Activated B cell treated with CpG ODN at 0.5 μM for 24 hours (primary cell): ENCODE measurements at regions not wholly inside any gene's neighbourhood (a gene's known extent, or its start where the extent isn't known, plus 50 kb on each side); places are given as distances from the start of the nearest gene placed in this dataset.

Experiments used
- ATAC-seq: fragments of 200-7000 bp; cut with Tn5 transposase; one replicate; pipeline ENCODE4 v1.10.0; 2021; ENCODE audit warnings: low read depth, mild to moderate bottlenecking, moderate library complexity
- CTCF ChIA-PET: fragments of 350-600 bp; sonication (Branson Sonifier 250); formaldehyde crosslinking; loops from one replicate; lab custom pipeline; 2021; ENCODE audit warnings: antibody characterized with exemption; lab: Charles Lee
- POLR2A ChIA-PET: fragments of 350-600 bp; sonication (Branson Sonifier 250); formaldehyde crosslinking; loops from one replicate; lab custom pipeline; 2021; ENCODE audit warnings: antibody characterized with exemption; lab: Charles Lee
- DNase-seq: peaks from one replicate; pipeline ENCODE4 v3.0.0; 2022
- H3K27ac Mint-ChIP-seq: one replicate; pipeline ENCODE4 v1.8.0; 2020; ENCODE audit warnings: mixed read lengths
- H3K27me3 Mint-ChIP-seq: one replicate; pipeline ENCODE4 v1.8.0; 2021; ENCODE audit warnings: mixed read lengths
- H3K36me3 Mint-ChIP-seq: one replicate; pipeline ENCODE4 v1.8.0; 2021; ENCODE audit warnings: low read depth, mixed read lengths
- H3K4me1 Mint-ChIP-seq: one replicate; pipeline ENCODE4 v1.8.0; 2021; ENCODE audit warnings: mixed read lengths
- H3K4me3 Mint-ChIP-seq: one replicate; pipeline ENCODE4 v1.8.0; 2020; ENCODE audit warnings: mild to moderate bottlenecking, mixed read lengths
- H3K9me3 Mint-ChIP-seq: one replicate; pipeline ENCODE4 v1.8.0; 2020; ENCODE audit warnings: mixed read lengths
- CTCF ChIP-seq: fragments of 200-600 bp; IDR thresholded peaks from one replicate; pipeline ENCODE4 v1.8.0; 2022; ENCODE audit warnings: antibody characterized with exemption, mild to moderate bottlenecking
- intact Hi-C: fragments of 100-400 bp; cut with micrococcal nuclease; formaldehyde crosslinking; loops from one replicate; pipeline ENCODE4 v1.15.1; 2024

- Mint-ChIP-seq H3K36me3 (no peaks in the 10 kb centered on the region), H3K4me3 (no peak overlapping the region), H3K4me1 (no peaks in the 10 kb centered on the region), H3K9me3 (peaks cover 16% of the 10 kb centered on the region), H3K27ac (no peak overlapping the region), H3K27me3 (no peaks in the 10 kb centered on the region)
- ChIA-PET CTCF (no interaction called here), POLR2A (no interaction called here)
- no peak for DNase-seq
- intact Hi-C loops = no loop called here
- ATAC-seq = no peak
- TF ChIP-seq CTCF = no peak
These were observed 1387.7 kb upstream of the CDH6 start for GRCh38 chr5:29805804-29806203.

- Mint-ChIP-seq H3K4me3 (no peak overlapping the region), H3K27me3 (no peaks in the 10 kb centered on the region), H3K36me3 (no peaks in the 10 kb centered on the region), H3K4me1 (no peaks in the 10 kb centered on the region), H3K27ac (no peak overlapping the region), H3K9me3 (peaks cover 8% of the 10 kb centered on the region)
- TF ChIP-seq CTCF = no peak
- ChIA-PET CTCF (no interaction called here), POLR2A (no interaction called here)
- no peak for DNase-seq
- no peak for ATAC-seq
- intact Hi-C loops = no loop called here
These were observed 1392.7 kb upstream of the CDH6 start for GRCh38 chr5:29800752-29801151.

- H3K4me3 Mint-ChIP-seq = no peak overlapping the region
- ATAC-seq (no peak), DNase-seq (no peak)
- intact Hi-C loops = no loop called here
- H3K36me3 Mint-ChIP-seq = no peaks in the 10 kb centered on the region
- POLR2A ChIA-PET = no interaction called here
- no peaks in the 10 kb centered on the region for H3K4me1 Mint-ChIP-seq
- no peaks in the 10 kb centered on the region for H3K27me3 Mint-ChIP-seq
- CTCF ChIA-PET = no interaction called here
- no peak overlapping the region for H3K27ac Mint-ChIP-seq
- peaks cover 6% of the 10 kb centered on the region for H3K9me3 Mint-ChIP-seq
- no peak for TF ChIP-seq CTCF
These were observed 1397.5 kb upstream of the CDH6 start for GRCh38 chr5:29796013-29796412.

GRCh38 chr5:29795096-29795652 lies 1398.3 kb upstream of the CDH6 start:
- H3K27me3 Mint-ChIP-seq = no peaks in the 10 kb centered on the region
- intact Hi-C loops = no loop called here
- DNase-seq (no peak), ATAC-seq (no peak)
- peaks cover 6% of the 10 kb centered on the region for H3K9me3 Mint-ChIP-seq
- TF ChIP-seq CTCF = no peak
- no peak overlapping the region for H3K4me3 Mint-ChIP-seq
- POLR2A ChIA-PET = no interaction called here
- no peaks in the 10 kb centered on the region for H3K4me1 Mint-ChIP-seq
- no peaks in the 10 kb centered on the region for H3K36me3 Mint-ChIP-seq
- CTCF ChIA-PET = no interaction called here
- no peak overlapping the region for H3K27ac Mint-ChIP-seq

GRCh38 chr5:29794141-29794787 lies 1399.2 kb upstream of the CDH6 start:
- TF ChIP-seq CTCF = no peak
- Mint-ChIP-seq H3K9me3 (peaks cover 6% of the 10 kb centered on the region), H3K27ac (no peak overlapping the region), H3K27me3 (no peaks in the 10 kb centered on the region), H3K4me3 (no peak overlapping the region), H3K36me3 (no peaks in the 10 kb centered on the region), H3K4me1 (no peaks in the 10 kb centered on the region)
- CTCF ChIA-PET = no interaction called here
- intact Hi-C loops = no loop called here
- ATAC-seq (no peak), DNase-seq (no peak)
- POLR2A ChIA-PET = no interaction called here
